ENCODE measurements at regions not wholly inside any gene's neighbourhood (a gene's known extent, or its start where the extent isn't known, plus 50 kb on each side); places are given as distances from the start of the nearest gene placed in this dataset.

DNA sequence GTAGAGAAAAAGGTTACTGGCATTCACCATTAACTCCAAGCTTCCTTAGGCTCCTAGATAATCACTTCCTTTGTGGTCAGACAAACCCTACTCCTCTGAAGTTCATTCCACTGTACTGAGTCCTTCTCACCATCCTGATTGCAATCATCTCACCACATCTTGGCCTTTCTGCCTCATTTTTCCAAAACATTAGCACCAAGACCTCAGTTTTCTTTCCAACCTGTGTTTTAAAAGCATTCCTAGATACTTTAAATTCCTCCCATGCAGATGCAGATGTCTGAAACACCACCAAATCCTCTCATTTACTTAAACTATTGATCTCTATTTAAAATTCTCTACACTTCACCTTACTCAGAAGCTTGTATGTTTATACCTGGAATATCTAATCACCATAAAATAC, 961.3 kb upstream of the CTNND2 start:
- TF ChIP-seq, protein P1, sequence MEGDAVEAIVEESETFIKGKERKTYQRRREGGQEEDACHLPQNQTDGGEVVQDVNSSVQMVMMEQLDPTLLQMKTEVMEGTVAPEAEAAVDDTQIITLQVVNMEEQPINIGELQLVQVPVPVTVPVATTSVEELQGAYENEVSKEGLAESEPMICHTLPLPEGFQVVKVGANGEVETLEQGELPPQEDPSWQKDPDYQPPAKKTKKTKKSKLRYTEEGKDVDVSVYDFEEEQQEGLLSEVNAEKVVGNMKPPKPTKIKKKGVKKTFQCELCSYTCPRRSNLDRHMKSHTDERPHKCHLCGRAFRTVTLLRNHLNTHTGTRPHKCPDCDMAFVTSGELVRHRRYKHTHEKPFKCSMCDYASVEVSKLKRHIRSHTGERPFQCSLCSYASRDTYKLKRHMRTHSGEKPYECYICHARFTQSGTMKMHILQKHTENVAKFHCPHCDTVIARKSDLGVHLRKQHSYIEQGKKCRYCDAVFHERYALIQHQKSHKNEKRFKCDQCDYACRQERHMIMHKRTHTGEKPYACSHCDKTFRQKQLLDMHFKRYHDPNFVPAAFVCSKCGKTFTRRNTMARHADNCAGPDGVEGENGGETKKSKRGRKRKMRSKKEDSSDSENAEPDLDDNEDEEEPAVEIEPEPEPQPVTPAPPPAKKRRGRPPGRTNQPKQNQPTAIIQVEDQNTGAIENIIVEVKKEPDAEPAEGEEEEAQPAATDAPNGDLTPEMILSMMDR (conservative IDR thresholded peaks at IDR 0.05; ENCODE audit: low read length): no peak
- no peak for TF ChIP-seq EZH2phosphoT487 (IDR thresholded peaks at IDR 0.05; ENCODE audit: borderline replicate concordance, low read depth, low read length)
